ENCODE measurements at regions not wholly inside any gene's neighbourhood (a gene's known extent, or its start where the extent isn't known, plus 50 kb on each side); places are given as distances from the start of the nearest gene placed in this dataset.

GRCh38 chr13:67725999-67726398, 495.9 kb upstream of the PCDH9 start (continued):
- no peak for TF ChIP-seq BCL11A (IDR thresholded peaks at IDR 0.05; ENCODE audit: low read depth in 2 of 2, low read length in 2 of 2)
- TF ChIP-seq CBX8 (IDR thresholded peaks at IDR 0.05; ENCODE audit: borderline replicate concordance, low read depth, low read length): no peak
- no peak for TF ChIP-seq TEAD4 (IDR thresholded peaks at IDR 0.05; ENCODE audit: low read depth, low read length)
- no peak for TF ChIP-seq CTBP2 (IDR thresholded peaks at IDR 0.05; ENCODE audit: borderline replicate concordance, insufficient read depth, insufficient read length, low read length)

Measured in H1 (cell line).